Stimulated activated CD4-positive, alpha-beta T cell treated with anti-CD3 and anti-CD28 coated beads, Interleukin-1b, Interleukin-23, amount 100 ng/mL, for 48 hours (primary cell): ENCODE measurements at regions not wholly inside any gene's neighbourhood (a gene's known extent, or its start where the extent isn't known, plus 50 kb on each side); places are given as distances from the start of the nearest gene placed in this dataset.
A peak's percentile ranks its signal among the peaks of the same experiment; 100 is the strongest.

Experiments used
- DNase-seq: peaks from one replicate; pipeline ENCODE4 v3.0.0-alpha.2; 2020

DNA sequence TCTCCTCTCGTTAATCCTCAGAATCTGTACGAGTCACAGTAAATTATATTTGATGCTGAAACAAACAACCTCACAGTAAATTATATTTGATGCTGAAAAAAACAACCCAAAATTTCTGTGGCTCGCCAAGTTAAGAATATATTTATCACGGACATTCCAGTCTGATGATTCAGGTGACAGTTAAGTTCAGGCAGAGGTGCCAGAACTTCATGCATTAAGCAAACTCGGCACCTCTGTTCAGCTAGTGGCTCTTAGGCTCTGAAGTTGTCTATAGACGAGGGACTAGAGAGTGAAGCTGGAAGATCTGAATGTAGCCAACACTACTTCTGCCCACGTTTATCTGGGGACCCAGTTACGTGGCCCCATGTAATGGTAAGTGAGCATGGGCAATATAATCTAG is 132.2 kb upstream of the AGA start:
- DNase-seq: no peak

- no peak for DNase-seq
These were observed 137.4 kb upstream of the AGA start for GRCh38 chr4:177579649-177580048.

DNA sequence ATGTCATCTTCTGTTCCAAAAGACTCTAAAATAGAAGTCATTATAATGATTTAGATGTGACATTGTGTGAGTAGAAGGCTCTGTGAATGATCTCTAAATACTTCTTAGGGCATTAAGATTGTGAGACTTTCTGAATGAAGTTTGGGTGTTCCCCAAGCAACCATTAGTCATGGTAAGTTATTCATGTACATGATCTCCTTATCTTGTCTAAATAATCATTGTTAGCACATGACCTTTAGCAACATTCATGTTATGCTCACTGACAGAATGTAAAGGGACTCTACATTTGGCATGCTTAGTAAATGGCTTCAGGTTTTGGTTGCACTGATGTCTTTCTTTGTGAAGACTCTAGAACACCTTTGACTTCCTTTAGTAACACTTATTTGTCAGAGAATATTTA is 140.8 kb upstream of the AGA start:
- no peak for DNase-seq

GRCh38 chr4:177587989-177588388 is 145.8 kb upstream of the AGA start:
- no peak for DNase-seq

GRCh38 chr4:177595386-177595785 is 153.1 kb upstream of the AGA start:
- no peak for DNase-seq

GRCh38 chr4:177596035-177596434 is 153.8 kb upstream of the AGA start:
- peak; percentile 52 for DNase-seq

DNA sequence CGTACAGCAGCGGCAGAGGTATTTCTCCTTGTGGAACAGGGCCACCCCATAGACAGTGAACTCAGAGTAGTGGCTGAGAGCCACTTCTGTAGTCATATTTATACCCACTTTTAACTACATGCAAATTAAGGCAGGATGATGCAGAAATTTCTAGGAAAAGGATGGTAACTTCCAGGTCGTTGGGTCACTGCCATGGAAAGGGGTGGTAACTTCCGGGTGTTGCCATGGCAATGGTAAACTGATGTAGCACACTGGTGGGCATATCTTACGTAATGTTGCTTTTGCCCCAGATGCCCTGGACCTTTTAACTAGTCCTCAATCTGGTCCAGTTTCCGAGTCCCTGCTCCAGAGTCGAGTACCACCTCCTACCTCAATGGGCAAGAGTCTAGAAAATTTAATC is 154.8 kb upstream of the AGA start:
- DNase-seq: no peak

DNA sequence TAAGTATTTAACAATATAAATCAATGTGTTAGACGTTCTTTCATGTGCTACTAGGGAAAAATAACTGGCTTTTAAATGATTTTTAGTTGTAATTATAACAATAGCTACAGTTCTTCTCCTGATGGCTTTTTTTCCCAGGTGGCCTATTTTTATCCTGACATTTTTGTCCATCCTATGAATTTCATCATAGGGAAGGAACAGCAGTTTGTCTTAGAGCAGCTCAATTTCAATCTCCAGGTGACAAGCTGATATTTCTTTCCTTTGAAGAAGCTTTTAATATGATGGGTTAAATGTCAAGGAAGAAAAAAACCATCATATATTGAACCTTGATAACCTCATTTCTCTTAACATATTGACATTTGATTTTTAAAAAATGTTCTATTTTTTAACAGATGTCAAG is 163.0 kb upstream of the AGA start:
- no peak for DNase-seq

GRCh38 chr4:177607111-177607573 is 164.9 kb upstream of the AGA start:
- no peak for DNase-seq

DNA sequence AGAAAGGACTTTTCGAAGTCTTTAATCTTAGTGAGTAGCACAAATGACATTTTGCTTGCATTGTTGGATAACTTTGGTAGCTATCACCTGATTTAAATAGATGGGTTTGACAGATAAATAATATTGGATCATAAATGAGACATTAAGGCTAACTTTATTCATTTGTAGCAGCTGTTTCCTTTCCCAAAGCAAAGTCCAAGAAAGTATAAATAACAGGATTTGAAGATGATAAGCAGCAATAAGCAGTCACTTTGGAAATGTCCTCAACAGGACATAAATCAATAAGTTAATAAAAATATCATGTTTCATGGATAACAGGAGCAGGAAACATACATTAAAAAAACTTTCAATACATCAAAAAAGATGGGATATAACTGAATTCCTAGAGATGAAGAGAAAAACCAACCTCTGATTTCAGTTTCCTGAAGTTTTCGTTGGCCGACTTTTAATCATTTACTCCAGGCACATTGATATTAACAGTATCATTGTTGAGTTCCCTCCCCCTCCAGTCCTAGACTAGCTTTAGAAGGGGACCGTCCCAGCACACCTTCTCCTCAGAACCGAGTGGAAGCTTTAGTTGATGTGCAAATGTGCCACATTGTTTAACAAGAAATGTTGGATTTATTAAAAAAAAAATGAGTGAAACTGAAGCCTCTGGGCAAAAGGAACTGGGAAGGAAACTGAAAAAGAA is 169.9 kb upstream of the AGA start:
- no peak for DNase-seq

DNA sequence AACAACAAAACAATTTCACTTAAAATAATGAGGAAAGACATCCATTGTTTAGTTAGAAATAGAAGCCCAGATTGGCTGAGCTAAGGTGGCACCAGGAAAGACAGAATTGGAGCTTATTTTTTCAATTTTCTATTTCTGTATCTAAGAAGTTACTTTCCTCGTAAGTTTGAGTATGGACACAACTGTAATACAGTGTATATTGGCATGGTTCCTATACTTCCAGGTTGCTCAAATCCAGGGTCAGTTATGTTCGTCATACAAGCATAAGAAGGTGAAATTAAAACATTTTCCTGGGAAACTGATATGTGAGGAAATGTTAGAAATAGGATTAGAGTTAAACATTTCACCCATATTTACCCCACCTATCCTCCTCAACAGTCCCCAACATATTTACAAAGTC is 170.4 kb upstream of the AGA start:
- no peak for DNase-seq

DNA sequence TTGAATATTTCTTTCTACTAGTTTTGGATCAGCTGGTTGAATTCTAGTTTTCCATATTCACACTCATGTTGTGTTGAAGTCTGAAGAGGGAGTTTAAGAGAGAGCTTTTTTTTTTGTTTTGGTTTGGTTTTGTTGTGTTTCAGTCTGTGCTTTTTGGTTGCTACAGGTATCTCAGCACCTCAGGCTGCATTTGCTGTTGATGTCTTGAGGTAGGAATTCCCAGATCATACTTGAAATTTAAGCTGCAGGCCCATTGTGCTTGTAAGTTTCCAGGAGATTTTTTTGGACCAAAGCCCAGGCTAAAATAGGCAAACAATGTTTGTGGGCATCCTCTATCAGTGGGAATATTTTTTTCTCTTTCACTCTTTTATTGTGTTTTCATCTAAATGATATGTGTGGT is 190.2 kb upstream of the AGA start:
- DNase-seq: no peak

DNA sequence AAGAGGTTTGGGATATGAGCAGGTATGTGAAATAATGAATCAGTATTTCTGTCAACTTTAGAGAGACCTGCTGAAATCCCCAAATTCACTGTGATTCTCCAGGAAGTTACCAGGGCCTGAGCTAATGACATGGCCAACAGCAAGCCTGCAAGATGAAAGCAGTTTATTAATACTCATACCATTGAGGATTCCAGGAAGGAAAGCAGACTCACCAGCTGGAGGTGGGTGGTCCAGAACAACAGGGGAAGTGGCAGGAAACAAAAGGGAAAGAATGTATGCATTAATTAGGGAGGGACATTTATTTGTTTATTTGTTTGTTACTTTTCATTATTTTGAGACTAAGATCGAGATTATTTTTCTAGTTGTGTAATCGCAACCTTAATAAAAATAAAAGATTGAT is 196.6 kb upstream of the AGA start:
- no peak for DNase-seq

- no peak for DNase-seq
These were observed 198.6 kb upstream of the AGA start for GRCh38 chr4:177640864-177641263.

DNA sequence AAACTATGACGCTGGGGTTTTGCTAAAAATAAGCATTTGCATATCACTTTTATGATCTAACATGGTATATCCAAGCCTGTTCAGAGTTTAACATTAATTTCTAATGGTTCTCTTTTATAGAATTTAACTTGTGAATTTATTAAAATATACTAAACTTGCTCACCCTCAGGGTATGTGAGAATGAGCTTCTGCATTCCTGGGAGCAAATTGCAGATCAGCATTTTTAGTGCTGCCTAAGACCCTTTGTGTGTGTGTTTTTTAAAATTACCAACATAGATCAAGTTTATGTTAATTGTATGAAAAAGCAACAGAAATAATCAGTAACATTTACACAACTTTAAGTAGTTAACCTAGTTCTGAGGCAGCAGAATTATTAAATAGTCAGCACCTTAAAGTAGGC is 218.0 kb upstream of the AGA start:
- DNase-seq: no peak

DNA sequence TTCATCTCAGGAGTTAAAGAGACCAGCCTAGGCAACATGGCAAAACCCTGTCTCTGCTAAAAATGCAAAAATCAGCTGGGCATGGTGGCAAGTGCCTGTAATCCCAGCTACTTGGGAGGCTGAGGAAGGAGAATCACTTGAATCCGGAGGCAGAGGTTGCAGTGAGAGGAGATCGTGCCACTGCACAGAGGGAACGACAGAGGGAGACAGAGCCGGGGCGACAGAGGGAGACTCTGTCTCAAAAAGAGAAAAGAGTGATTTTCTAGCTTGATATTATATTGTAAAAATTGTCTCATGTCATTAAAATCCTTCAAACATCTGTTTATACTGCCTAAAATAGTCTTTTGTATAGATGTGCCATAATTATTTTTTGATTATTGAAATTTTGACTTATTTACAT is 225.4 kb upstream of the AGA start:
- DNase-seq: no peak

- DNase-seq: no peak
These were observed 229.2 kb upstream of the AGA start for GRCh38 chr4:177671387-177671786.

GRCh38 chr4:177671845-177672244 is 229.6 kb upstream of the AGA start:
- DNase-seq: no peak

GRCh38 chr4:177673985-177674489 is 231.8 kb upstream of the AGA start:
- DNase-seq: no peak

DNA sequence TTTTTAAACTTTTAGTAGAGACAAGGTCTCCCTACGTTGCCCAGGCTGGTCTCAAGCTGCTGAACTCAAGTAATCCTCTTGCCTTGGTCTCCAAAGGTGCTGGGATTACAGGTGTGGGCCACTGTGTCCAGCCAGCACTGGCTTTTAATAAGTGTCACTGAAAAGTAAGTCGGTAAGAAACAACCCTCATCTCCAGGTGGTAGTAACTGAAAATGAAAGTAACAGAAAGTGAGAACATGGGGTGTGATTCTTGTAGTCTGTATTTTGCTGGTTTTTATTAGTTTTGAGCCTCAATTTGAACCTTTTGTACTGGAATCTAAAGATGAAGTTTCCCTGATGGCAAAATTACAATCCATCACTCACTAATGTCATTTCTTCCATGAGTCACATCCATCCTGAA is 238.1 kb upstream of the AGA start:
- DNase-seq: no peak

DNA sequence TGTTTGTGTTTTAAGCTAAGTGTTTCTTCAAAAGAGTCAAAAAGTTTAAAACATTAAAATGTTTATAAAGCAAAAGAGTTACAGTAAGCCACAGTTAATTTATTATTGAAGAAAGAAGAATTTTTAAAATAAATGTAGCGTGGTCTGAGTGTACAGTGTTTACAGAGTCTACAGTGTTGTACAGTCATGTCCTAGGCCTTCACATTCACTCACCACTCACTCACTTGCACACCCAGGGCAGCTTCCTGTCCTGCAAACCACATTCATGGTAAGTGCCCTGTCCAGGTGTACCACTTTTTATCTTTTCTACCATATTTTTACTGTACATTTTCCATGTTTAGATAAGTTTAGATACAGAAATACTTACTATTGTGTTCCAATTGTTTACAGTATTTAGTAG is 239.7 kb upstream of the AGA start:
- no peak for DNase-seq

DNA sequence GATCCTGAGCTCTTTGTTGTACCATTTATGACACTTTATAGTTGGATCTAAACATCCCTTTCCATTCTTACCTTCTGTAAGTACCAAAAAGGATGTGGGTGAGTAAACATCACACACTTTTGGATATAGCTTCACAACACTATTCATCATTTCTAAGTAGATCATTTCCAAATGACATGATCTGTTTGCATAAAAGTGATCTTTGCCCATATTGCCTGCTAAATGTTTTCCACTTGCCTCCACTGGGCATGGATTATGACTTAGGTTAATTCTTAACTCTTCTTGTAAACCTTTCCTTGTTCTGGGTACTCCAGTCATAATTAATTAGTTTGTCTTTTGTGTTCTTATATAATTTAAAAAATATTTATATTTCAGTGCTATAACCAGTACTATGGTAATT is 244.9 kb upstream of the AGA start:
- no peak for DNase-seq

GRCh38 chr4:177692907-177693306 is 250.7 kb upstream of the AGA start:
- no peak for DNase-seq

GRCh38 chr4:177696438-177696966 is 254.3 kb upstream of the AGA start:
- no peak for DNase-seq
